Left lung (tissue), 4 donors: ENCODE measurements at regions not wholly inside any gene's neighbourhood (a gene's known extent, or its start where the extent isn't known, plus 50 kb on each side); places are given as distances from the start of the nearest gene placed in this dataset.

ENCODE experiments used
- ATAC-seq: fragments of 200-7000 bp; cut with Tn5 transposase; one replicate; pipeline ENCODE4 v1.9.1; 2020; ENCODE audit warnings: moderate library complexity
- DNase-seq, 4 donors: peaks; one replicate each; pipeline ENCODE4 v3.0.0-alpha.2; 2013 to 2020
- H3K27ac ChIP-seq, 2 donors: fragments of 200-600 bp; sonication (generic) in 1 of 2; one replicate each; pipeline versions ENCODE4 v1.5.0 to v1.8.0; 2020 to 2021
- H3K27me3 ChIP-seq, 2 donors: fragments of 200-600 bp; sonication (generic) in 1 of 2; one replicate each; pipeline versions ENCODE4 v1.5.0 to v1.8.0; 2020 to 2021
- H3K36me3 ChIP-seq, 2 donors: fragments of 200-600 bp; sonication (generic) in 1 of 2; one replicate each; pipeline versions ENCODE4 v1.5.0 to v1.8.0; 2020 to 2021
- H3K4me1 ChIP-seq, 2 donors: fragments of 200-600 bp; one replicate each; pipeline ENCODE4 v1.8.0; 2021
- H3K4me3 ChIP-seq, 2 donors: fragments of 200-600 bp; sonication (generic) in 1 of 2; one replicate each; pipeline versions ENCODE4 v1.5.0 to v1.8.0; 2020 to 2021; ENCODE audit warnings: mild to moderate bottlenecking in 1 of 2
- H3K9me3 ChIP-seq, 2 donors: fragments of 200-600 bp; sonication (generic) in 1 of 2; one replicate each; pipeline versions ENCODE4 v1.5.0 to v1.8.0; 2020 to 2021
- intact Hi-C, 2 donors: fragments of 100-400 bp; cut with DNase I; formaldehyde crosslinking; loops; one replicate each; pipeline versions ENCODE4 v1.11.2 to v1.14.2; 2022
- TF ChIP-seq, protein P1 (sequence below), 2 donors: fragments of 200-600 bp; sonication (generic) in 1 of 2; IDR thresholded peaks; one replicate each; pipeline versions ENCODE4 v1.5.0 to v1.8.0; 2021; ENCODE audit warnings: antibody characterized with exemption in 2 of 2
- donor health status: DM: no; HTN: yes; CAD: no.
- donor health status: DM: no; HTN: no; CAD: no.

DNA sequence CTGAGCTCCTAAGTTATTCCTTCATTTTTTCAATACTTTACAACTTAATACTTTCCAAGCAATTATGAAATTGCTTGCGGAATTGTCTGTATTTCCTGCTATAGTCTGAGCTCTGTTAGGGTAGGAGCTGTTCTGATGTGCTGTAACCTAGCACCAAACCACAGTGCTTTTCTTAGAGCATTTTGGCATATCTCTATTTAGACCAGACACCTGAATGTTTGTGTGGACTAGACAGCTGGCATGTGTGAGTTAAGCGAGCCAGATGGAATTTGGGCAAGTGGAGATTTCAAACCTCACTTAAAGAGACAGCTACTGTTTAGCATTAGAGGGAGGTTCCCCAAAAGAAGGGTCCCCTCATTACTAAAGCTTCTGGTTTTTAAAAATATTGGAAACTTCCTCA, 106.1 kb downstream of the RWDD3 start:
- no peak overlapping the region for H3K4me3 ChIP-seq
- no peaks in the 10 kb centered on the region for H3K36me3 ChIP-seq
- no peaks in the 10 kb centered on the region for H3K9me3 ChIP-seq
- intact Hi-C loops = no loop called here
- H3K27ac ChIP-seq = no peak overlapping the region
- TF ChIP-seq, protein P1, sequence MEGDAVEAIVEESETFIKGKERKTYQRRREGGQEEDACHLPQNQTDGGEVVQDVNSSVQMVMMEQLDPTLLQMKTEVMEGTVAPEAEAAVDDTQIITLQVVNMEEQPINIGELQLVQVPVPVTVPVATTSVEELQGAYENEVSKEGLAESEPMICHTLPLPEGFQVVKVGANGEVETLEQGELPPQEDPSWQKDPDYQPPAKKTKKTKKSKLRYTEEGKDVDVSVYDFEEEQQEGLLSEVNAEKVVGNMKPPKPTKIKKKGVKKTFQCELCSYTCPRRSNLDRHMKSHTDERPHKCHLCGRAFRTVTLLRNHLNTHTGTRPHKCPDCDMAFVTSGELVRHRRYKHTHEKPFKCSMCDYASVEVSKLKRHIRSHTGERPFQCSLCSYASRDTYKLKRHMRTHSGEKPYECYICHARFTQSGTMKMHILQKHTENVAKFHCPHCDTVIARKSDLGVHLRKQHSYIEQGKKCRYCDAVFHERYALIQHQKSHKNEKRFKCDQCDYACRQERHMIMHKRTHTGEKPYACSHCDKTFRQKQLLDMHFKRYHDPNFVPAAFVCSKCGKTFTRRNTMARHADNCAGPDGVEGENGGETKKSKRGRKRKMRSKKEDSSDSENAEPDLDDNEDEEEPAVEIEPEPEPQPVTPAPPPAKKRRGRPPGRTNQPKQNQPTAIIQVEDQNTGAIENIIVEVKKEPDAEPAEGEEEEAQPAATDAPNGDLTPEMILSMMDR (IDR thresholded peaks at IDR 0.05) = no peak
- ATAC-seq (no peak), DNase-seq (peak in 2 of 4 donors; percentile 9 to 37)
- no peaks in the 10 kb centered on the region for H3K27me3 ChIP-seq
- H3K4me1 ChIP-seq = no peaks in the 10 kb centered on the region

DNA sequence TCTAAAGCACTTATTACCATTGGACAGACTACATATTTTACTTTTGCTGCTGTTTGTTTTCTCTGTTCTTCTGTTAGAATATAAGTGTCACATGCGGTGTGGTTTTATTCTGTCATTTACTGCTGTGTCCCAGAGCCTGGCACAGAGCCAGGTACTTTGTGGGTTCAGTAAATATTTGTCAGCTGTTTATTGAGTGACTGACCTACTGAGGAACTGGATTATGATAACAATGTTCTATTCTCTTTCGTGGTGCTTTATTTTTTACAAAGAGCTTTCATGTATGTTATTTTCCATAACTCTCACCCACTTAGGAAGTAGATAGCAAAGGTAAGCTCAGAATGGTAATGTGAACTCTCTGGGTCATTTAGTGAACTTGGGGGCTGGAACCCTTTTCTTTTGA, 118.8 kb downstream of the RWDD3 start:
- DNase-seq = peak in 2 of 4 donors; percentile 12 to 35
- Histone ChIP-seq H3K4me1 (no peaks in the 10 kb centered on the region), H3K4me3 (no peak overlapping the region), H3K27me3 (peaks cover 0 to 5% of the 10 kb centered on the region in 2 donors), H3K27ac (no peak overlapping the region), H3K36me3 (no peaks in the 10 kb centered on the region), H3K9me3 (no peaks in the 10 kb centered on the region)
- TF ChIP-seq, protein P1 (IDR thresholded peaks at IDR 0.05) = no peak
- intact Hi-C loops = no loop called here
- no peak for ATAC-seq

DNA sequence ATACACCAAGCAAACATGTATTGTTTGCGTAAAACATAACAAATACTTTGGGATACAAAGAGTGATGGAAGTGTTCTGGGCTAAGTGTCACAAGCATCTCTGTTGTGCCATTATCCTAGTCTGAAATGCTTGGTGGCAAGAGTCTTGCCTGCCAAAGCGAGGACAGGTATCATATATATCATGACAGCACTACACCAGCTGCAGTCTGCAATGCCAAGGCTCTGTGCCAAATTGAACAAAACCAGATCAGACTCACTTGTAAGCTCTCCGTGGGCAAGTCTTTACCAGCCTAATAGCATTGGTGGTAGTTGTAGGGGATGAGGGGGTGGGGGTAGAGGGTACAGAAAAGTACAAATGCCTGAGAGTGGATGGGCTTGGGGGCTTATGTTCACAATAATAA, 119.2 kb downstream of the RWDD3 start:
- Histone ChIP-seq H3K36me3 (no peaks in the 10 kb centered on the region), H3K9me3 (no peaks in the 10 kb centered on the region), H3K4me3 (no peak overlapping the region), H3K4me1 (no peaks in the 10 kb centered on the region), H3K27ac (no peak overlapping the region), H3K27me3 (peaks cover 0 to 5% of the 10 kb centered on the region in 2 donors)
- DNase-seq (no peak), ATAC-seq (no peak)
- intact Hi-C loops = no loop called here
- TF ChIP-seq, protein P1 (IDR thresholded peaks at IDR 0.05) = no peak

DNA sequence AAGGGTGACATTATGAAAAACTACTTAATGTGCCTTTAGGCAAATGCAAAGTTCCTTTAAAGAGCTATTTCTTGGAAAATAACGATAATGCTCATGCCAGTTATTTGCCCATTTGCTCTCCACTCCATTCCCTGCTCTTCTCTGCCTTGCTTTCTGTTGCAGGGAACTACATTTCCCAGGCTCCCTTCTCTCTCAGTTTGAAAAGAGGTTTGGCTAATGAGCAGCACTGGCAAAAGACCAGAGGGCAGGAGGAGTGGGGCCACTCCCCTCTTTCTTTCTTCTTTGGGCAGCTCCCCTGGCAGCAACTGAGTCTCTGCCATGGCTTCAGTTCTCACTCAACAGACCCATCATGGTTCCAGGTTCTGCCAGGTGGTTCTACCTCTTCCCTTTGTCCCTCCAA, 130.5 kb downstream of the RWDD3 start:
- H3K27ac ChIP-seq = no peak overlapping the region
- DNase-seq (no peak), ATAC-seq (no peak)

DNA sequence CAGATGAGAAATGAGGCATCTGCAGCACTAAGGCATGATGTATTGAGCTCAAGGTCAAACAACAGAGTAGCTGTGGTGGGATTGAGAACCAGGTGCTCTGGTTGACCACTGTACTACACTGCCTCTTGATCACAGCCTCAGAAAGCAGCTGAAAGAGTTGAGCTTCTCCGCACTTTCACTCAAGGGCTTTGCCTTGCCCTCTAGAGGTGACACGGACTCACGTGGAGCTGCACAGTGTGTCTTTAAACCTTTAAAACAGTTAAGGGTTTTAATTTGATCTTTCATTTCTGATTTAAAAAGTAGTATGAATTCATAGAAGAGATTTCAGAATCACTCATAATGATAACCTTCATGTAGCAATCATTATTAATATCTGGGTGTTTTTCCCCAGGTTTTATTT, 132.5 kb downstream of the RWDD3 start:
- TF ChIP-seq, protein P1 (IDR thresholded peaks at IDR 0.05) = no peak
- Histone ChIP-seq H3K4me3 (no peak overlapping the region), H3K9me3 (no peaks in the 10 kb centered on the region), H3K36me3 (no peaks in the 10 kb centered on the region), H3K27me3 (no peaks in the 10 kb centered on the region), H3K27ac (no peak overlapping the region), H3K4me1 (no peaks in the 10 kb centered on the region)
- intact Hi-C loops = no loop called here
- DNase-seq (no peak), ATAC-seq (no peak)

More for the DNA sequence above, 130.5 kb downstream of the RWDD3 start:
- no peaks in the 10 kb centered on the region for H3K9me3 ChIP-seq
- no peak overlapping the region for H3K4me3 ChIP-seq
- TF ChIP-seq, protein P1 (IDR thresholded peaks at IDR 0.05) = no peak
- no peaks in the 10 kb centered on the region for H3K4me1 ChIP-seq
- intact Hi-C loops = no loop called here
- H3K36me3 ChIP-seq = no peaks in the 10 kb centered on the region
- no peaks in the 10 kb centered on the region for H3K27me3 ChIP-seq
